HFFc6 (cell line): ENCODE measurements at regions not wholly inside any gene's neighbourhood (a gene's known extent, or its start where the extent isn't known, plus 50 kb on each side); places are given as distances from the start of the nearest gene placed in this dataset.

ENCODE experiments used
- DNase-seq: peaks from one replicate; pipeline ENCODE4 v3.0.0-alpha.2; 2018
- H3K27ac Mint-ChIP-seq: 2 replicates; pipeline ENCODE4 v1.8.0; 2020; ENCODE audit warnings: mild to moderate bottlenecking, mixed read lengths
- H3K27me3 Mint-ChIP-seq: 2 replicates; pipeline ENCODE4 v1.8.0; 2021; ENCODE audit warnings: mild to moderate bottlenecking, moderate library complexity, mixed read lengths; ENCODE audit not compliant: insufficient read depth
- H3K36me3 Mint-ChIP-seq: 2 replicates; pipeline ENCODE4 v1.8.0; 2021; ENCODE audit warnings: low read depth, mixed read lengths
- H3K4me1 Mint-ChIP-seq: 2 replicates; pipeline ENCODE4 v1.8.0; 2020; ENCODE audit warnings: low read depth, mixed read lengths
- H3K4me3 Mint-ChIP-seq: 2 replicates; pipeline ENCODE4 v1.8.0; 2020; ENCODE audit warnings: mild to moderate bottlenecking, moderate library complexity, mixed read lengths
- H3K9me3 Mint-ChIP-seq: 2 replicates; pipeline ENCODE4 v1.8.0; 2020; ENCODE audit warnings: mild to moderate bottlenecking, mixed read lengths
- CTCF ChIP-seq: fragments of 200-600 bp; sonication (generic); IDR thresholded peaks from 2 replicates; pipeline ENCODE4 v1.5.0; 2021; ENCODE audit warnings: antibody characterized with exemption, mild to moderate bottlenecking

GRCh38 chr14:40855343-40855742, 751.3 kb upstream of the LRFN5 start:
- no peak for DNase-seq
- no peak for TF ChIP-seq CTCF
- Mint-ChIP-seq H3K27me3 (no peaks in the 10 kb centered on the region), H3K27ac (no peak overlapping the region), H3K9me3 (peaks cover 43% of the 10 kb centered on the region), H3K4me3 (no peak overlapping the region), H3K4me1 (no peaks in the 10 kb centered on the region), H3K36me3 (no peaks in the 10 kb centered on the region)

GRCh38 chr14:40850191-40850590, 756.5 kb upstream of the LRFN5 start:
- Mint-ChIP-seq H3K4me3 (no peak overlapping the region), H3K27ac (no peak overlapping the region), H3K36me3 (no peaks in the 10 kb centered on the region), H3K9me3 (peaks cover 26% of the 10 kb centered on the region), H3K27me3 (no peaks in the 10 kb centered on the region), H3K4me1 (no peaks in the 10 kb centered on the region)
- DNase-seq: no peak
- TF ChIP-seq CTCF: no peak

- no peaks in the 10 kb centered on the region for H3K27me3 Mint-ChIP-seq
- H3K4me3 Mint-ChIP-seq: no peak overlapping the region
- H3K36me3 Mint-ChIP-seq: no peaks in the 10 kb centered on the region
- no peak for DNase-seq
- no peaks in the 10 kb centered on the region for H3K4me1 Mint-ChIP-seq
- no peak overlapping the region for H3K27ac Mint-ChIP-seq
- no peak for TF ChIP-seq CTCF
- peaks cover 18% of the 10 kb centered on the region for H3K9me3 Mint-ChIP-seq
Measured at GRCh38 chr14:40847480-40847879, 759.2 kb upstream of the LRFN5 start.

GRCh38 chr14:40842816-40843215, 763.9 kb upstream of the LRFN5 start:
- Mint-ChIP-seq H3K27me3 (no peaks in the 10 kb centered on the region), H3K36me3 (0 out of 2 replicates have a peak, but pooled peaks cover 3% of the 10 kb centered on the region), H3K27ac (no peak overlapping the region), H3K4me3 (no peak overlapping the region), H3K9me3 (peaks cover 21% of the 10 kb centered on the region), H3K4me1 (no peaks in the 10 kb centered on the region)
- no peak for DNase-seq
- no peak for TF ChIP-seq CTCF

- Mint-ChIP-seq H3K4me3 (no peak overlapping the region), H3K27me3 (no peaks in the 10 kb centered on the region), H3K36me3 (0 out of 2 replicates have a peak, but pooled peaks cover 3% of the 10 kb centered on the region), H3K9me3 (peaks cover 19% of the 10 kb centered on the region), H3K27ac (no peak overlapping the region), H3K4me1 (no peaks in the 10 kb centered on the region)
- DNase-seq: no peak
- no peak for TF ChIP-seq CTCF
Measured at GRCh38 chr14:40841886-40842285, 764.8 kb upstream of the LRFN5 start.

GRCh38 chr14:40838601-40839000, 768.1 kb upstream of the LRFN5 start:
- Mint-ChIP-seq H3K9me3 (peaks cover 32% of the 10 kb centered on the region), H3K4me3 (no peak overlapping the region), H3K27me3 (no peaks in the 10 kb centered on the region), H3K4me1 (no peaks in the 10 kb centered on the region), H3K36me3 (0 out of 2 replicates have a peak, but pooled peaks cover 3% of the 10 kb centered on the region), H3K27ac (no peak overlapping the region)
- DNase-seq: no peak
- TF ChIP-seq CTCF: no peak
